Inflammatory macrophage treated with lipopolysaccharide for 4 hours (primary cell): ENCODE measurements at regions not wholly inside any gene's neighbourhood (a gene's known extent, or its start where the extent isn't known, plus 50 kb on each side); places are given as distances from the start of the nearest gene placed in this dataset.
"Not testable (repeated sequence)": the region's sequence is repeated elsewhere in the genome, so short reads cannot be mapped to it uniquely, and the experiment has no call there.

Source experiments
- DNase-seq: peaks from one replicate; pipeline ENCODE4 v3.0.0-alpha.2; 2020

GRCh38 chr13:78977311-78977710 lies 318.4 kb upstream of the OBI1 start:
- DNase-seq: no peak

- DNase-seq: no peak
Measured at GRCh38 chr13:78976696-78977095, 317.7 kb upstream of the OBI1 start.

- no peak for DNase-seq
Measured at GRCh38 chr13:78972561-78972960, 313.6 kb upstream of the OBI1 start.

GRCh38 chr13:78971355-78972025 lies 312.5 kb upstream of the OBI1 start:
- no peak for DNase-seq

GRCh38 chr13:78960881-78961280 lies 301.9 kb upstream of the OBI1 start:
- DNase-seq: no peak

- no peak for DNase-seq
Measured at GRCh38 chr13:78958006-78958405, 299.1 kb upstream of the OBI1 start.

- no peak for DNase-seq
Measured at GRCh38 chr13:78940455-78941130, 281.6 kb upstream of the OBI1 start.

- no peak for DNase-seq
Measured at GRCh38 chr13:78934336-78934735, 275.4 kb upstream of the OBI1 start.

GRCh38 chr13:78915015-78915414 lies 256.1 kb upstream of the OBI1 start:
- DNase-seq: no peak

GRCh38 chr13:78913656-78914055 lies 254.7 kb upstream of the OBI1 start:
- DNase-seq: no peak

GRCh38 chr13:78910147-78910546 lies 251.2 kb upstream of the OBI1 start:
- DNase-seq: no peak

GRCh38 chr13:78909276-78909675 lies 250.3 kb upstream of the OBI1 start:
- no peak for DNase-seq

- DNase-seq: no peak
Measured at GRCh38 chr13:78907006-78907405, 248.1 kb upstream of the OBI1 start.

- no peak for DNase-seq
Measured at GRCh38 chr13:78897200-78897599, 238.2 kb upstream of the OBI1 start.

- no peak for DNase-seq
Measured at GRCh38 chr13:78884571-78884970, 225.6 kb upstream of the OBI1 start.

- DNase-seq: no peak
Measured at GRCh38 chr13:78881751-78882150, 222.8 kb upstream of the OBI1 start.

- DNase-seq: no peak
Measured at GRCh38 chr13:78881054-78881453, 222.1 kb upstream of the OBI1 start.

- DNase-seq: no peak
Measured at GRCh38 chr13:78876915-78877549, 218.1 kb upstream of the OBI1 start.

- DNase-seq: no peak
Measured at GRCh38 chr13:78875792-78876580, 217.0 kb upstream of the OBI1 start.

GRCh38 chr13:78868991-78869390 lies 210.0 kb upstream of the OBI1 start:
- no peak for DNase-seq

- no peak for DNase-seq
Measured at GRCh38 chr13:78867655-78868054, 208.7 kb upstream of the OBI1 start.

GRCh38 chr13:78866076-78866475 lies 207.1 kb upstream of the OBI1 start:
- DNase-seq: not testable (repeated sequence)

GRCh38 chr13:78862446-78862845 lies 203.5 kb upstream of the OBI1 start:
- DNase-seq: no peak

GRCh38 chr13:78852709-78853108 lies 193.8 kb upstream of the OBI1 start:
- DNase-seq: no peak
